ENCODE measurements at regions not wholly inside any gene's neighbourhood (a gene's known extent, or its start where the extent isn't known, plus 50 kb on each side); places are given as distances from the start of the nearest gene placed in this dataset.

GRCh38 chr11:104657083-104657482, 241.2 kb downstream of the CASP12 start:
- TF ChIP-seq POLR2A (IDR thresholded peaks at IDR 0.05; ENCODE audit: low read depth, low read length) (no peak), POLR2AphosphoS5 (IDR thresholded peaks at IDR 0.05; ENCODE audit: low read depth, low read length) (no peak)

Data from GM12891 (cell line).